GM18867 (cell line): ENCODE measurements at regions not wholly inside any gene's neighbourhood (a gene's known extent, or its start where the extent isn't known, plus 50 kb on each side); places are given as distances from the start of the nearest gene placed in this dataset.
"Not testable (repeated sequence)": the region's sequence is repeated elsewhere in the genome, so short reads cannot be mapped to it uniquely, and the experiment has no call there.

Experiments
- ATAC-seq: cut with Tn5 transposase; IDR thresholded peaks from one replicate; pipeline ENCODE4 v1.9.1; 2021; ENCODE audit warnings: mild to moderate bottlenecking, moderate library complexity; ENCODE audit not compliant: unreplicated experiment

DNA sequence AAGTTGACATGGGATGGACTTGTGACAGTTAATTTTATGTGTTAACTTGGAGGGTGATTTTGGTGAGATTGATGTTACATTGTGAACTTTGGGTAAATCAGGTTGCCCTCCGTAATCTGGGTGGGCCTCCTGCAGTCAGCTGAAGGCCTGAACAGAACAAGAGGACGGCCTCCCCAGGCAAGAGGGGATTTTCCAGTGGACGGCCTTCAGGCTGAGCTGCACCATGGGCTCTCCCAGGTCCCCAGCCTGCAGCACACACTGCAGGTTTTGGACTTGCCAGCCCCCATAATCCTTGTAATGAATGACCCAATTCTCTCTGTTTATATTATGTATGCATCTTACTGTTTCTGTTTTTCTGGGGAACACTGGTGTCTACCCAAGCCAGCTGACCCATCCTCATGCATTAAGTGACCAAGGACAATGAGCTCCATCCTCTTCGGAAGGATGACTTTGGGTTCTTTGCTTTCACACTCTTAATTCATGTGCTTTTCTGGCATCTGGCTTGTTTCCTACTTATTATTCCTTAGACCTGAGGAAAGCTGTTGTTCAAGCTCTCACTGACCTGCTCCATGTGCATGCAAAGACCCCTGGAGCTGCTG lies 64.2 kb downstream of the DACT2 start:
- no peak for ATAC-seq

GRCh38 chr6:168252267-168252666 lies 67.3 kb downstream of the DACT2 start:
- no peak for ATAC-seq

GRCh38 chr6:168250250-168250649 lies 69.3 kb downstream of the DACT2 start:
- ATAC-seq, result no peak

DNA sequence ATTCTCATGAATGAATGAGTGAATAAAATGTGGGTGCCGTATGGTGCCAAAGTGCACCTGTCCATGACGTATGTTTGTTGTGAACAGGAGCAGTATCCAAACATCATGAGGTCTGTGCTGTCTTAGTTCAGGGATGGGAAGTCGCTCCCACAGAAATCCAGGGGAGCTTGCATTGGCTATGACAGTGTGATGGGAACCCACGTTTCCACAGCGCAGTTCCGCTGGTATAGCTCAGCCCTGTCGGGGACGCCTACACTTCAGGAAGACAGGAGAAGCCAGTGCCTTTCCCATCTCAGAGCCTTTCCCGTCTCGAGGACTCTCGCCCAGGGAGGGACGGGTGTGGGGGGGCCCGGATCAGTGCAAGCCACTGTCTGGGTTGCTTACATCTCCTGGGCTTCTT lies 69.8 kb downstream of the DACT2 start:
- ATAC-seq, result no peak

DNA sequence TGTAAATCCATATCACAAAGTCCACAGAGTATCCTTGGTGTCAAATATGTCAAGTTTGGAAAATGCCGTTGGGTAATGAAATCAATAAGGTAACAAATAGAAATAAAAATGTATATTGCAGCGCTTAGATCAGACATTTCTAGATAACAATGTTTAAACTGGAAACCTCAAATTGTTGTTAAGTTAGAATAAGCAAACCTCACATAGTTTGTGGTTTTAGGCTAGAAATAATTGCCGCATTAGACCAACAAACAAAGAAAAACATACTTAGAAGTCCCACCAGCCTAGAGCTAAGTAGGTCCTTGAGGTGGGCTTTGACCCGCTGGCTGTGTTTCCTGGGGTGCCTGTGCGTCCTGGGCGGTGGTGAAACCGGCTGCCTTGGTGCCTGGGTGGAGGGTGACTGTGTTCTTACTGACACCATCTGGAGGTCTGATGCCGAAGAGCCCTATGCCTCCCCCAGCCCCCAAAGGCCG lies 71.4 kb downstream of the DACT2 start:
- no peak for ATAC-seq

GRCh38 chr6:168247443-168248147 lies 72.0 kb downstream of the DACT2 start:
- no peak for ATAC-seq

DNA sequence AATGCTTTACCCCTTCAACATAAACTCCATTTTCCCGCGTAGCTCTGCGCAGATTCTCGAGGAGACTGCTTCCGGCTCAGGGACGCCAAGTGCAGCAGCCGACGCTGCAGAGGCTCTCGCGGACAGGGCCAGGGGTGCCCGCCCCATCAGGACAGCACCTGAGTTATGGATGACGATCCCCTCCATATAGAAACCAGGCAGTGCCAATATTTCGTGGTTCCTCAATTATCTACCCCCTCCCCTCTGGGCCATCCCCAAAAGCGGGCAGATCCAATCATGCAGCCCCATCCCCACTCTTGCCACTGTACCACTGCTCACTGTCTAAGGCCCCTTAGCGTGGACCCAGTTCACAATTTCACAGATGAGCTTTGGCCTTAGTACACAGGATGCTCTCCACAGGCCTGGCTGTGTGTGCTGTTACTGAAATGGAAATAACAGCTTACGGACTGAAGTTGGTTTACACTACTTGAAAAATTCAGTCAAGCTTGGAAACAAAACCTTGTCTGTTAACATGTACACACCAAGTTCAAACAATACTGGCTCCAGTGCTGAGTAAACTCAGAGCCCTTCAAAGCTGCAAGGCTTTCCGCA lies 74.5 kb downstream of the DACT2 start:
- ATAC-seq, result no peak

DNA sequence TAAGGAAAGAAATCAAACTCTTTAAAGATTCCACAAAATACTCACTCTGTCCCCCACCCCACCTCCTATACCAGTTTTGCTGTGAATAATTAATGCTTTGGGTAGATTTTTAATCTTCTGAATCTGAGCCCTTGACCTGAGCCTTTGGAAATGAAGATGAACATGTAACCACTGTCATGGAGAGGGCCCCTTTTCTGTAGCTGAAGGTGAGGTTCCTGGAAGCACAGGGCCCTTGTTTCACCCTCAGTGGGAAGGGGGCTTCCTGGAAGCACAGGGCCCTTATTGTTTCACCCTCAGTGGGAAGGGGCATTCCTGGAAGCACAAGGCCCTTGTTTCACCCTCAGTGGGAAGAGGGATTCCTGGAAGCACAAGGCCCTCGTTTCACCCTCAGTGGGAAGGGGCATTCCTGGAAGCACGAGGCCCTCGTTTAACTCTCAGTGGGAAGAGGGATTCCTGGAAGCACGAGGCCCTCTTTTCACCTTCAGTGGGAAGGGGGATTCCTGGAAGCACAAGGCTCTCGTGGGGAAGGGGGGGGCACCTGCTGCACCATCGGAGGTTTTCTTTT lies 75.7 kb downstream of the DACT2 start:
- ATAC-seq, result no peak

DNA sequence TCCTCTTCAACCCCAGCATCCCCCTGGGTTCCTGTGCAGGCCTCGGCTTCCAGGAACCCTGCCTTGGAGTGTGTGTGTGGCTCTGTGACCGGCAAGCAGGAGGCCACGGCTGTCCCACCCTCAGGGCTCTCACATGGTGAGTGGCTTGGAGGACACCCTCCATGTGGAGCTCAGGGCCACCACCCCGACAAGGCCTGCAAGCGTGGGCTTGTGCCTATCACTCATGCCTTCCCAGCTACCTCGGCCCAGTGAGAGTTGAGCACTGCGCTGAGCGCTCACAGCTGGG lies 76.7 kb downstream of the DACT2 start:
- no peak for ATAC-seq

DNA sequence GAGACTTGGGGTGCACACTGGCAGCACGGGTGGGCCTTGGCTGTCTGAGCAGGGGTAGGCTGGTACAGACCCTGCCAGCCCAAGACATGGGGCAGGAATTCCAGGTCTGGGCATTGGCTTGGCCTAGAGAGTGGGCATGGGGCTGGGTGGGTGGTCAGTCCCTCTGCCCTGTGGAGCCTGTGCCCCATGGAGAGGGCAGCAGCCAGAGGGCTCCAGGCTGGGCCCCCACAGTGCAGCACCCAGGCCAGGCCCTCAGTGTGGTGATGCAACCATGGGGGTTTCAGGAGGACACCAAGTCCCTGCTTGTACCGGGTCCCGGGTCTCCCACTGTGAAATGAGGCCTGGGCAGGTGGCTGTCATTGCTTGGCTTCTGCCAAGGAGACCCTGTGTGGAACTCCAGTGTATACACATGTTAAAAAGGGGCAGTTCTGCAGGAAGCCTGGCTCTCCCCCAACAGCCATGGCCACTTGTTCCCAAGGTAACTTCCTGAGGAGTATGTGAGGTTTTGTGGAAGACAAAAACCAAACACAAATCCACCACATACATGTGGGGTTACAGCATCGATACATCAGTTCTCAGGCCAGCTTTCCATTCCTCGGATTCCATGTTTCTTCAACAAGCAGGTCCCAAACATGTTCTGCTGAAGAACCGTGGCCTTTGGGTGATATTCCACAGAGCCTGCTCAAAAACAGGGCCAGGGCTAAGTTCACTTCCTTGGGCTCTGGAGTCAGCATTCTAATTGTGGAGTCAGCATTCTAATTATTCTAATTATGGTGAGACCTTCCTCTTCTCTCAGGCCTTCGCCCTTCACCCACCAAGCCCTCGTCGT lies 77.3 kb downstream of the DACT2 start:
- ATAC-seq, result no peak

DNA sequence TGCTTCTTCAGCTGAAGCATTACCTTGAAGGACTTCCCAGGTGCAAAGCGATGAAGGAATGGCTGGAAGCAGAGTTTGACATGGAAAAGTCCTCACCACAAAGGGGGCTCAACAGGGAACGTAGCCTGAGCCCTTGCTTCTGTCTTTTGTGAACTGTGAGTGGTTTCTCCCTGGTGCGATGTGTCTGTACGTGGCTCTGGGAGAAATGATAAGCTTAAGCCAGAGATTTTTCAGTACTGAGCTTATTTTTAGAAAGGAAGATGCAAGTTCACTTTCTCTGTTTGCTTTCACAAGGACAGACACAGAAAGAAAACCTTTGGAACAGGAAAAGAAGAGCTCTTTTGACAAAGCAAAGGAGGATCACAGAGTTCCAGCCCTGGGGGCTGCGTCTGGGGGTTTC lies 79.4 kb downstream of the DACT2 start:
- no peak for ATAC-seq

DNA sequence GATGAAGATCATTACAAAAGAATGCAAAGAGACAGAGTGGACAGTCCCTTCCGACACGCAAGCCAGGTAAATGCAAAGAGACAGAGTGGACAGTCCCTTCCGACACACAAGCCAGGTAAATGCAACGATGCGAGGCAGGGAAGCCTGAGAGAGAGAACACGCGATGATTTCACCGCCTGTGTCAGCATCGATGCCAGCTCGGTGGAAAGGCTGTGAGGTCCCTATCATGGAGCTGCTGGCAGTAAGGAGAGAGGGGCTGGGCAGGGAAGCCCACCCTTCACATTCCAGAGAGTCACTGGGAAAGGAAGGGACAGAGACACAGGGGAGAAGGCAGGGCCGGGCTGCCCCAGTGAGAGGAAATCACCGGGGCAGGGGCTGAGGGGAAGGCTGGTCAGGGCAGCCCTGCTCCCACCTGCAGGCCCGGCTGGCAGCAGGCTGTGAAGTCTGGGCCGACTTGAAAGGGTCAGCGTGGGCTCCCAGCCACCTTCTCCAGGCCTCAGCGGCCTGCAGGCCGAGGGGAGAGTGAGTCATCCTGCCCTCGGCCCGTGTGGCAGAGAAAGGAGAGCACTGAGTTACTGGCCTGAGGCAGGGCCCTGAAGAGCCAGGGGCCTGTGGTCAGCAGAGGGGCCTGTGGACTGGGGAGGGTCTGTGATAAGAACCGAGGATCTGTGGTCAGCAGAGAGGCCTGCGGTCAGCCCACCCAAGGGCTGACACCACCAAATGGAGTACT lies 80.4 kb downstream of the DACT2 start:
- no peak for ATAC-seq

DNA sequence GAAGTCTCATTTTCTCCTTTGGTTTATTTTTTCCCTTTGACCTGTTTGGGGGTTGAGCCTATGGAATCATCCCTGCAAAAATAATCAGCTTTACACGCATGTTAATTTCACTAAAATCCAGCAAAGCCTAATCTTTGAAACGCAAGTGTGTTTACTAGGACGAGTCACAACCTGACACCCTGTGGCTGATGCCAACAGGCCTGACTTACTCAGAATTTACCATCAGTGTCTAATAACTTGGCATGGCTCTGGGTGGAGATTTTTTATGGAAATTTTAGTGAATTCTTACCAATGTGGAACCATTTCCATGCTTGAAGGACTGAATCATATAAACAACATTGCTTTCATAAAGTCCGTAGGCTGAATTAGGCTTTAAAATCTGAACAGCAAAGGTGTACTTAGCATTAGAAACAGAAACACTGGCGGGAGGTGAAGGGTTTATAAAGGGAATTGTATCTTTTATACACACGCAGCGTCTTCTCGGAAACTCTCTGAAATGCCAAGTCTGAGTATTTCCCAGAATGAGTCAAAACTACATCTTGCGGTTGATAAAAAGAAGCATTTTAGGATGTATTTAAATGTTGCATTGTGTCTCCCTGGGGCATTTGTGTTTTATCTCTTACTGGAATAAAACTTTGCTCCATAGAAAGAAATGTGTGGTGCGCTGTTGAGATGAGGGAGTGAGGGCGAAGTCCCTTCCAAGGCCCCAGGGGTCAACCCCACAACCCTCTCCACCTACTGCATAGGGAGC lies 81.2 kb downstream of the DACT2 start:
- ATAC-seq, result no peak

GRCh38 chr6:168233875-168234213 lies 85.7 kb downstream of the DACT2 start:
- ATAC-seq, result not testable (repeated sequence)

- no peak for ATAC-seq
Observed at GRCh38 chr6:168232989-168233874, 86.3 kb downstream of the DACT2 start.

DNA sequence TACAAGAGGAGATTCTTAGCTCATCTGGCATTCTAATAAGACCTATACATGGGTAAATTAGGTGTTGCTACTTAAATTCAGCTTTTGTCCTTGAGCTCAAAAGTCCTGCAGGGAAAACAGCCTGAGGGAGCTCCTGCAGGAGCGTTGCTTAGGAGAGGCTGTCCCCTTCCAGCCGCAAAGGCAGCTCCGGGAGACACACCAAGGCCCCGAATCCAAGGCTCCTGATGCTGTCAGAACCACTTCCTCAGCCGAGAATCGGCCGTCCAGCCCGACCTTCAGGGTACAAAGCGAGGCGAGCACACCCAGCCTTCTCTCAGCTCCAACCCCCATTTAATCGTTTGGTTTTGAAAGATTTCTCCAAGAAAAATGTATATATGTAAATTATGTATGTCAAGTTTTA lies 87.0 kb downstream of the DACT2 start:
- no peak for ATAC-seq

- no peak for ATAC-seq
Observed at GRCh38 chr6:168232062-168232461, 87.5 kb downstream of the DACT2 start.

DNA sequence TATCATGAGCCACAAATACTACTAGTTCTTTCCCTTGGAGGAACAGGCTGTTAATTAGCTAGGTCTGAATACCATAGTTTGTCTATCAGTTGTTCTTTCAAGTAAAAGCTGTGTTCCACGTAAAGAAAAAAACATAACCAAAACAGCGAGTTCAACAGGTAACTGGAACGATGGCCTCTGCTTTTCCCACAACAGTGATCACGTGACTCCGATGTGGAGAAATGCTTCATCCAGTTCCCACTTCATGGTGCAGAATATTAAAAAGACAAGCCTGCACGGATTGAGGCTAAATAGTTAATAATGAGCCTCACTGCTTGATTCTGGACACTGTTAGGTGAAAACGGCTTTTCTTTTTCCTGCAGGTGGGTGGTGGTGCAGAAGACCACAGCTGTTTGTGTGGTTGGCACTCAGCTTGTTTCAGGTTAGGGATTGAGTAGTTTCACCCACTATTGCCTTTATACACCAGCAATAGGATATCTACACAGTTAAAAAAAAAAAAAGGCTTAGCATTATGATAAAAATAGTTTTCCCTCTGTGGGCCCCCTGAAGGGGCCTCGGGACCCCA lies 88.1 kb downstream of the DACT2 start:
- ATAC-seq, result no peak

GRCh38 chr6:168229368-168229752 lies 90.2 kb downstream of the DACT2 start:
- no peak for ATAC-seq
